GF-D8 (cell line): ENCODE measurements at regions not wholly inside any gene's neighbourhood (a gene's known extent, or its start where the extent isn't known, plus 50 kb on each side); places are given as distances from the start of the nearest gene placed in this dataset.

Experiments
- DNase-seq: peaks from one replicate; lab custom pipeline; 2025; lab: John Stamatoyannopoulos, UW

DNA sequence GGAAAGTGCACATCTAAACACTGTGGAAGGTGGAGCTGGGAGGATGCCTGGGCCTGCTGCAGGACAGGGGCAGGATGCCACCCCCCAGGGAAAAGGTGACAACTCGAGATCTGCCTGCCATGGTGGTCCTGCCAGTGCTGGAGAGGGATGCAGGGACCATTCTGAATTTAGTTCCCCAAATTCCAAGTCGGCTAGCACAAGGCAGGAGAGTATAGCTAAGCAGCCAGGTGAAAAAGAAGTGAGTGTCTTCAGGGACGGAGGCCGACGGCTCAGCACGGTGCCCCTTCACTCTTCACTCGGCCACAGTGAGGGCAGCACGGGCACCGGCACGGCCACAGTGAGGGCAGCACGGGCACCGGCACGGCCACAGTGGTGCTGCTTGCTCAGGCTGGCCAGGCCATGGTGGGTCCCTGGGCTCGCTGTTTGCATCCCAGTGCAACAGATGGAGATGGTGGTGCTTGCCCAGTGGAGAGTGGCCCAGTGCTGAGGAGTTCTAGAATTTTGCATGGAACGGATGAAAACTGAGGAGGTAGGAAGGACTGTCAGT lies 161.3 kb upstream of the SHH start:
- DNase-seq: no peak

DNA sequence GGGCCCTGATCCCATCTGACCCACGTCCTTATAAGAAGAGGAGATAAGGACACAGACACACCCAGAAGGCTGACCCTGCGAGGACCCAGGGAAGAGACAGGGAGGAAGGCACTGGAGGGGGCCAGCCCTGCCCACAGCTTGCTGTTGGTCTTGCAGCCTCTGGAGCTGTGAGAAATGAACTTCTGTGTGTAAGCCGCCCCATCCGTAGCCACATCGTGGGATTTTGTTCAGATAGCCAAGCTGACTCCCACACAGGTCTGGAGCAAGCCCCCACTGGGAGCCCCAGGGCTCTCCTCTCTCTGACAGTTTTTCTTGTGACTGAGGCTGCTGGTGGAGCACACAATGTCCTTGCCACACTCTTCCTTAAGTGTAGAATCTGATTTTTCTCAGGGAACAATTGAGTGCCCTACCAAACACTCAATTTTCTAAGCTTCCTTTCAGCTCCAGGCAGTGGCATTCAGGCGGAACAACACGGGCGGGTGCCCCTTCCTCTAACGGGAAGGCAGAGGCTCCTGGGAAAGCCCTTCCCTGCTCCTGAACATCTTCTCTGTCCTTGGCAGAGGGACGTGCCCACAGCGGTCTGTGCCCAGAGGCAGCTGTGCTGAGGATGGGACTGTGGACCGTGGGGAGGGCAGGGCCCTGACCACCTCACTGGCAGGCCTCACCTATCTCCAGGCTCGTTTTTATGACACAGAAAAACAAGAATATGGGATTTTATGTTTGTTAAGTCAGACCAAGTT lies 160.6 kb upstream of the SHH start:
- no peak for DNase-seq

DNA sequence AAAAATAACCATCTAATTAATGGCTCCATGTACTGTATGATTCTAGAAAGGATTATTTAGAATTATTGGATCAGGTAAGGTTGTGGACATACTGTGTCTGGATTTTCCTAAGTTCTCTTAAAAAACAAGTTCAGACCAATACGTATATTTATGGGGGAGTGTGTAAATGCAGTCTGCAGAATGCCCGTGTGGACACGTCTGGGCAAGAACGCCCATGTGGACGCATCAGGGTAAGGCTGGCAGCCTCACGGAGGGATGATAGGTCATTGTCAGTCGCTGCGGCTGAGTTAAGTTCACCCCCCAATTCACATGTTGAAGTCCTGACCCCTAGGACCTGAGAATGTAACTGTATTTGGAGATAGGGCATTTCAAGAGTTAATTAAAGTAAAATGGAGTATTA lies 160.0 kb upstream of the SHH start:
- DNase-seq: no peak

DNA sequence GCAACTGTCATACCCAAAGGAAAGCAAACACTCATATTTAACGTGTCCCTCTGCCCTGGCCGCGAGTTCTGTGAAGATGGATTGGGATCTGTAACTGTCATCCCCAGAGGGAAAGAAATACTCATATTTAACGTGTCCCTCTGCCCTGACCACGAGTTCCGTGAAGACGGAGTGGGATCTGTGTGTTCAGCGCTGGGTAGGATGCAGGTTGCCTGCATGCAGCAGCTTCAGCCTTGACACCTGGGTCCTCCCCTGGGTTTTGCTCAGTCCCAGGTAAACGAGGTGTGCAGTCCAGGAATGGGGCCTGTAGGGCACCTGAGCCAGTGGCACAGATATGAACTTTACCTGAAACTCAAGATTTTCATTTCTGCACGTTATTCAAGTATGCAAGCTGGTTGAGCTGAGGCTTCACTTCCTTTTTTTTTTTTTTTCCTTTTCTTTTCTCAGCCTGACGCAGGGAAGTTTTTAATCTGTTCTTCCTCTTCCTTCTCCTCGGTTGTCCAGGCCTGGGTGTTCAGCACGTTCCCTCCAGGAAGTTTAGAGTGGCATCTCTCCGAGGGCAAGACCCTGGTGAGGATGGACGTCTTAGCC lies 159.0 kb upstream of the SHH start:
- no peak for DNase-seq

DNA sequence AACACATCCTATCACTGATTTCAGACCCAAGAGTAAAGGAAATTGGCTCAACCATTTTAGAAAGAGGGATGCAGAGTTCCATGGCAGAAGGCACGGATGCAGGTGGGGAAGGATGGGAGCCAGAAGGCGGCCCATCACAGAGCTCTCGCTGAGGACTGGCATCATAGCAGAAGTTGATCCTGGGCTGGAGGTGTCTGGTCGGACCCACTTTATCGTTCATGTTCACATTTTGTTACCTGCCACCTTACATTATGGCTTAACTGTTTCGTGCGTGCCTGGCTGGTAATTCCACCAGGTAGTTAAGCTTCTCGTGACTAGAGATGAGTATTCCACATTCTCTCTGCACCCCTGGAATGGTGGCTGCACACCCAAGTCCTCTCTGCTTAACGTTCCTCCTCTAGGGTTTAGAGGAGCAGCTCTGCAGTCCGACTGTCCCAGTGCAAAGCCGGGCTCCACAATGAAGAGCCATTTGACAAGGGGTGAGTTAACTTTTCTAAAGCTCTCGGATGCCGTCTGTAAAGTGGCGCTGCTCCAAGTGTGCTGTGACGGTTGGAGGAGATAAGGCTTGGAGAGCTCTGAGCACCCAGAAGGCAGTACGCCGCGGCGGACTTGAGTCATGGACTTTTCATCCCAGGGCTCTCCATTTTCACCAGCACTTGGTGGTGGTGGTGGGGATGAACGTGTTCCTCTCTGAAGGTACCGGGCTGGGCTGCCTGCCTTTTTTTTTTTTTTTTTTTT lies 157.1 kb upstream of the SHH start:
- no peak for DNase-seq

DNA sequence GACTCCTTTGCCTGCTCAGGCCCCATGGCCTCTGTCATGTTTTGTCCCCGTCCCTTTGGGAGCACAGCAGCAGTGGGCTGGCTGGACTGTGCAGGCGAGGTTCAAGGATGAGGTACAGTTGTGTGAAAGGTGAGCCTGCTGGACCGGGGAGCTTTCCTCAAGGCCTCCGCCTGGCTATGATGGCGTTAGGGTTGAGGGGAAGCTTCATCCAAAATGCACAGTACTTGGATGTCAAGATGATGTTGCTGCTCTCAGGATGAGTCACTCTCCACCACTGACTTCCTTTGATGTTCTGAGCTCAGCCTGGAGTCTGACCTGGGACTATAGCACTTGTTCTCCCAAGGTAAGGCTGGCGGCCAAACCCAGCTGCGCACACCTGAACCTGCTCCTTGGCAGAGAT lies 152.7 kb upstream of the SHH start:
- DNase-seq: no peak

DNA sequence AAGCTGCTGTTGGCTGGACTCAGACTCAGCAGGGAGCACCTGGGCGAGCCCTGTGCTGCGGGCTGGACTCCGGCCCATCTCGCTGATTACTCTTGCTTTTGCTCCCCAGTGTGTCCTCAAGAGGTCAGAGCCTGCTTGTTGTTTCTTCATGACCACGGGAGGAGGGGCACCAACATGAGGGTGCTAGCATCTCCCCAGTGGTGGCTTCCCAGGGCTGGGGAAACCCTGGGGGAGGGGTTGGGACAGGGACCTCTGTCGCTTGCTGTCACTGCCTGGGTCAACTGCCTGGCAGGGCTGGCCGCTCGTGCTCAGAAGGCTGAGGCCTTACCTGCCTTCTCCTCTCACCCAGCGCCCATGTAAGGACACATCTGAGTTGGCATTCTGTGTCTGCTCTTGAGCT lies 152.3 kb upstream of the SHH start:
- no peak for DNase-seq

DNA sequence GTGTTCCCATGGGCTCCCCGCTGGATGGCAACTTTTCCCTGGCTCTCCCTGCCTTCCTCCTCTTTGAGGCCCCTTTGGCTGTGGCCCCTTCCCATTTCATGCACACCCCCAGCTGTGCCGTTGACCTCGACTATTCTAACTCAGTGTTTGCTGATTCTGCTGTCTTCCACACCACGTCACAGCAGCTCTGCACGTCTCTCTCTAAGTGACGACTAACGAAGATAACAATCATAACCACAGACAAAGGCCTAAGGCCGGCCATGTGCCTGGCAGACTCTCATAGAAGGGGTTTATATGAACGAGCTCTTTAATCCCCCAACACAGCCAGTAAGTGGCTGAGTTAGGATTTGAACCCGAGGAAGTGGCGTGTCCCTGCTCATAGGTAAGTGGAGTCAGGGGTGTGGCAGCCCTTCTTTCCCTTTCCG lies 151.5 kb upstream of the SHH start:
- no peak for DNase-seq

DNA sequence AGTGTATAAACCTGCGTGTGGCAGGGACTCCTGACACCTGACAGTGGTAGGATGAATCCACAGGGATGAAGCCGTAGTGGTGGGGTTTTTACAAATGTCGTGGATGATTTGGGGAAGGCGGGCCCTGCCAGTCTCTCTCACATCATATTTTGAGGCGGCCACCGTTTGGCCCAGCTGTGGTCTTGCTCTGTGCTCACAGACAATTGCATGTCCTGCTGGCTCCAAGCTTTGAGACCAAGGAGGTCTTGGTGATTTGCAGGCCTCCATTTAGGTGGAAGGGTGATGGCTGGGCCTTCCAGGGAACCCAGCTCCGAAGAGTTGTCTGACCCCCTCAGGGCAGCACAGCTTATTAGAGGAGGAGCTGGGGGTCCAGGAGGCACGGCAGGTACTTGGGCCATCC lies 151.1 kb upstream of the SHH start:
- DNase-seq: no peak

DNA sequence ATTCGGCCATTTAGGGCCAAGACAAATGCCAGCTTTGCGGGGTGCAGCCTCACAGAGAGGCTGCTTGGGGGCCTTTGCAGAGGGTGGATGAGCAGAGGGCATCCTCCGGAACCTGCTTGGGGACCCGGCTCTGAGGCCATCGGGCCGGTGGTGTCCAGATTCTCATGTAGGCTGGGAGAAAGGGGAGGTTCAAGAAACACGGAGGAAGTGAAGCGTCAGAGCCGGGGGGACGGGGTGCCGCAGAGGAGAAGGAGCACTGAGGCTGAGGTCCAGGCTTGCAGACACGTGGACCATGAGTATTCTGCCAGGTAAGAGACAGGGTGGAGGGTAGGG lies 150.7 kb upstream of the SHH start:
- no peak for DNase-seq

DNA sequence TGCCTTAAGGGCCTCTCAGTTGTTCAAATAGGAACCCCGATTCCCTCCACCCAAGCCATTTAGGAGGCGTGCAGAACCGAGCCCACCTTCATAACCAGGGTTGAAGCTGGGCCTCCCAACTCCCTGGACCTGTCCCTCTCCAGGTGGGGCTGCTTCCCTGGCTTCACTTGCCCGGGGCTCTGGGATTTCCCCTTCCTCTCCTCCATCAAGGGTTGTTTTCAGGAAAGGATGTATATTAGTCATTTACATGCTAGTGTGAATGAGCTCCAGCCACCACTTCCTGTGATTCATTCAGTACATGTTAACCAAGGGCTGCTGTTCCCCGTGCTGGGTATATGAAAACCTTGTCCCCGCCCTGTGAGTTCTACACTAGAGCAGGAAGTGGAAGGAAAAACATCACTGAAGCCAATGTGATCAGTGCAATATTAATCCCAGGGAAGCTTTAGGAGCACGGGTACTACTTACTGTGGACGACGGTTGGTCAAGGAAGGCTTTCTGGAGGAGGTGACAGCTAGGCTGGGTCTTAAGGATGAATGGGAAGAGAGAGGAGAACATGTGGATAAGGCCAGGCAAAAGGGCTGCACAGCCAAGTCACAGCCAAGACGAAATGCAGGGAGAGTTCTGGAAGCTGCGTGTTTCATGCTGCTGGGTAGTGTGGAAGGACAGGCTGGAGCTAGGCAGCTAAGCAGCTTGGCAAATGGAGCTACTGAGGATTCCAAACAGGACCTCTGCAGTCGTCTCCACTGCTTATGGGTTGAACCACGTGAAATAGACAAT lies 150.1 kb upstream of the SHH start:
- no peak for DNase-seq

DNA sequence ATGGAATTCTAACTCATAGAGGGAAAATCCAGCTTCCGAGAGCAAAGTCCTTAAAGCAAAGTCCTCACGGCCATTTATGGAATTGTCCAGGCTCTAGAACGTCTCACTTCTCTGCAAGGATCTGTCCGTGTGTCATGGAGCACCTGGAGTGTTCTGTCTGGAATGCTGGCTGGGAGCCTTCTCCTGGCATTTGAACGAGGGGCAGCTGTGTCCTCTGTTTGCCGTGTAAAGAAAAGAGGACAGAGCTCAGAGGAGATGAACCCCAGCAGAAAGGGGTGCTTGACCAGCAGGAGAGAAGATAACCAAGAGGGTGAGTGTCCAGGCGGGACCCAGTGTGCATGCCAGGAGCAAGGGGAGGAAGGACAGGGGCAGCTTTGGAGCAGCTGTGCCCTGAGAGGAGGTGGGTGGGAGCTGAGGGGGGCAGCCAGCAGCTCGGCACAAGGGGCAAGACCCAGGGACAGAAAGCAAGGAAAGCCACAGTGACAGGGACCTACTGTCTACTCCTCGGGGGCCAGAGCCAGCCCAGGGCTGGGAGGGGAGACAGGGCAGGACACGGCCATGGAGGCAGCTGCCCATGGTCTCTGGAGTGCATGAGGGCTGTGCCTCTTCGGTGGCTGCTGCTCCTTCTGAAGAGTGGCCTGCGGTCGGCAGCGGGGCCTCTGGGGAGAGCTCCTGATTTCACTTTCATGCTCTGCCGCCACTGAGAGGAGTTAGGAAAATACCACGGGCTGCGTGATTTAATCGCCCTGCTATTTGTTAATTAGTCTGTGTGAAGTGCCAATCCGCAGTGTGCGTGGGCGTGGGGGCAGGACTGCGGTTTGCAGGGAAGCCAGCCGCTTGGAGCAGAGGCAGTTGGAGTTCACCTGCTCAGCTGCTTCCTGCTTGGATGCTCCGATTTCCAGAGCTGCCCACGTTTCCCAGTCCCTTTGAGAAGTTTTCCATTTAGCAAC lies 149.3 kb upstream of the SHH start:
- DNase-seq: no peak

DNA sequence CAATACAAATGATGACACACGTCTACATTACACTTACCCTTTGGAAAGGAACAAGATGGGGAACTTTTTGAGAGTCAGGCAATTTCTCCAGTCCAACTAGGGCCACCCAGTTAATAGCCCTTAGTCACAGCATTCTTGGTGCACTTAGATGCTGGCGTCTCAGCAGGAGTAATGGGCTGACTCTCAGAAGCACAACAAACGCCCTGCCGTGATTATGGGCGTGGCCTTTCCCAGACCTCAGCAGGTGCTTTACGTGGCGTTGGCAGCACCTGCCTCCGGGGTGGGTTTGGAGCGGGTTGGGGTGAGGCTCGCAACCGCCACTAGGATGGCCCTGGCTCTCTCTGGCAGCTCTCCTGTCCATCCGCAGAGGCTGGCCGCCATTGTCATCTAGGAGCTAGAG lies 147.6 kb upstream of the SHH start:
- no peak for DNase-seq

DNA sequence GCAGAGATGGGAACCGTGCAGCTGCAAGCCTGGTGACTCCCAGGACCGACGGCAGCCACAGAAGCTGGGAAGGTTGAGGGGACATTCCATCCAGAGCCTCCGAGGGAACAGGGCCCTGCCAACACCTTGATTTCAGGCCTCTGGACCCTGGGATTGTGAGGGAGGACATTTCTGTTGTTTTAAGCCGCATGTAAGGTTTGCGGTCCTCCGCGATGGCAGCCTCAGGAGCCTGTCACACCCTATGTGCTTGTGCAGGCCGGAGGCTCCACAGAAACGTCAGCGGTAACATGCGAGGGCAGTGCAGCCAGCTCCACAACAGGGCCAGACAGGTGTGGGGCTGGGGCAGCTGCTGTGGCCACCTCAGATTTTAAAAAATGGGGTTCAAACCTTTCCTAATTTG lies 144.7 kb upstream of the SHH start:
- no peak for DNase-seq

DNA sequence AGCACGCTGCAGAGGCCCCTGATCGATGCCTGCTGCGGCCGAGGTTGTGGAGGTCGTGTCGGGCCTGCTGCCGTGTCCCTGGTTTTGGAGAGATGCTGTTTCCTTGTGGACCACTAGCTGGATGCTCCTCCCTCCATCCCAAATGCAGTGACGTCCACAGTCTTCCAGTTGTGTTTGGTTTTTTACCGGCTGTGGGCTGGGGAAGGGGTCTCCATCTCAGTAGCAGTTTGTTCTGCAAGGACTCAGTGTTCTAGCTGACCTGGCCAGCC lies 143.0 kb upstream of the SHH start:
- no peak for DNase-seq

DNA sequence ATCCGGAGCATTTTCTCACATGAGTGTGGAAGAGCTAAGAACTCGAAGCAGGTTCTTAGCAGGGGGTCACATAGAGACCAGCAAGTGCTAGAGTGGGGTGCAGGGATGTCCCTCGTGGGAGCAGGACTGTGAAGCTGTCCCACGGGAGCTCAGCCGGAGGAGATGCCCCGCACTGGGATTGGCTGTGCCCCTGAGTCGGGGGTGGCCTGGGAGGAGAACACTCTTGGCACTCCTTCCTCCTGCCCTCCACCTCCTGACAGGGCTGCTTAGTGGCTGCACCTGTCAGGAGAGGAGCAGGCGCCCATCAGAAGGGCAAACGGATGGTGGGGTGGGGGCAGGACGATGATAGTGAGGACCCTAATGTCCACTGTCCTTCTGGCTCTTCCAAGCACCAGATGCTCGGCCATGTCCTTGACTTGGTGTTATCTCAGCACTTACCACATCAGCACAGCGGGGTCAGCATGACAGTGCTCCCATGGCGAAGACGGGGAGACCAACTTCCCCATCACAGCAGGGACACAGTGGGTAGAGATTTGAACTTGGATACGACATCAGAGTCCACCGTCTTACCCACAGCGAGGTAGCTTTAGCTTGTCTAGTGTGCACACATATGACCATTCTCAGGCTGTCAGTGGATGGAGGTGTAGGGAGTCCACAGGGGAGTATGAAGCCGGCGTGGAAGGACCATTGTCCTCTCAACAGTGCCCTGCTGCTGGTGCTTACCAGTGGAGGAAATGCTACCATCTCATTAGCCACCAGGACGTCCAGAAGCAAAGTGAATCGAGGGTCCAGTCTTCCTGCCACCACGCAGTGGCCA lies 142.5 kb upstream of the SHH start:
- DNase-seq: no peak

DNA sequence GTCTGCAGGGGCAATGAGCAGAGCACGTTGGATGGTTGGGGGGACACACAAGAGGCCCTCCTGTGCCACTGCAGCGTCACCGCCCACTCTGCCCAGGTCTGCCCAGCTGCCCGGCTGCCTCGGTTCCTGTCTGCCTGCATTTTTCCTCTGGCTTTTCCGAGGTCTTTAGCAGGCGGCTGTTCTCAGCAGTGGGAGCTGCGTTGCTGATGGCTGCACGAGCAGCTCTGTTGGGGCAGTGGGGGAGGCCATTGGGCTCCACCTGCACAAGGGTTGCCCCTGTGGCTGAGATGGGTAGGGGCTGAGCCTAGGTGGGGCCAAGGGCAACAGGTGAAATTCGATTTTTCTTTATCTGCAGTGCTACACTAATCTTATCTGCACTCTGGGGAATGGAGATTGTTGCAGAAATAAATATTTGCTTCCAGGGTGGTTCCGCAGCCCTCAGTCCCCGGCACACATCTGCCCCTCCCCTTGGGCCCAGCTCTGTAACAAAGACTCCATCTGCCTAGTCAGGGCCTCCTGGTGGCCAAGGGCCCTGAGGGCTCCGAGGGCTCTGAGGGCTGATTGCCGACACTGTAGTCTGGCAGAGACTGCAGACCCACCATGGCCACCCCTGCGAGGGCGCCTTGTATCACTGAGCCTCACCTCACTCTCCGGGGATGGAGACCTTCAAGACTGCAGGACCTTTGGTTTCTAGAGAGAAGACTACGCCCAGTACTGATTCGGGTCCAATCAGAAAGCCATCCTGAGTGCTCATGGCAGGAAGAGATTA lies 141.7 kb upstream of the SHH start:
- DNase-seq: no peak

DNA sequence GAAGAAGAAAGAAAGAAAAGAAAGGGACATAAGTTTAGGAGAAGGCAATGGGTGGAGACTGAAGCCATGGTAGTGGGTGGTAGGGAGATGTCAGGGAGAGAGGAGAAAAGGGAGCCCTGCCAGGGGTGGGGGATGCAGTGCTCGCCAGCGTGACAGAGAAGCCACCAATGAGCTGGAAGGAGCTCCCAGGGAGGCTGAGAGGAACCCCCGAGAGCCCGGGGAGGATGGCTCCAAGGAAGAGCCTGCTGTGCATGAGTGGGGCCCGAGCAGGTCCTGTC lies 141.2 kb upstream of the SHH start:
- DNase-seq: no peak

DNA sequence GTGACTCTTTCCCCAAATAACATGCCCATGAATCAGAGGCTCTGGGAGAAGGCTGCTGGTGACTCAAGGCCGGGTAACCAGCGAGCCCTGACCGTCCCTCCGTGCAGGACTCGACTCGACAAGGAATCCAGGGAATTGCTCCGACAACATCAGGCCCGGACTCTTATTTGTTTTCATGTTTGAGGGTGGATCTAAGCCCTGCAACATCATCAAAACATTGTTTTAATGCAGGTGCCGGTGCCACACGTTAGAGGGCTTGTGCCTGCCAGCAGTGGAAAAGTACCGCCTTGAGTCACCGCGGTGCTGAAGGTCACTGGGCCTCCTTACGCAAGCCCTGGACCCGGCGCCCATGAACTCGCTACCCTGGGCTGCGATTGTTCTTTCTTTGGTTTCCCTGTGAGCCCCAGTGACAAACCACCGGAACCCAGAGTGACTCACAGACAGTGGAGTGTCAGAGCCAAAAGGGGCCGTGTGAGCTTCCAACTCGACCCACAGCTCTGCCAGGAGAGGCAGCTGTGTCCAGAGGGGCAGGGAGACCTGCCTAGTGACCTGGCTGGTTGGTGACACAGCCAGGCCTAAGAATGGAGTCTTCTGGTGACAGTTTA lies 139.4 kb upstream of the SHH start:
- no peak for DNase-seq
